Mammary epithelial cell (primary cell): ENCODE measurements at regions not wholly inside any gene's neighbourhood (a gene's known extent, or its start where the extent isn't known, plus 50 kb on each side); places are given as distances from the start of the nearest gene placed in this dataset.

ENCODE experiments used
- EZH2 ChIP-seq: IDR thresholded peaks from 2 replicates; pipeline ENCODE4 v1.6.1; 2012; ENCODE audit warnings: low read length, inconsistent platforms, borderline replicate concordance
- TF ChIP-seq, protein P1 (sequence below), 2 donors: IDR thresholded peaks in 1 of 2; conservative IDR thresholded peaks in 1 of 2; 2 replicates each; pipeline ENCODE4 v1.5.1; 2011 to 2012; ENCODE audit warnings: inconsistent platforms in 2 of 2, low read length in 2 of 2, mild to moderate bottlenecking in 2 of 2, control low read depth in 1 of 2, low read depth in 1 of 2; ENCODE audit not compliant: insufficient read depth in 1 of 2; ENCODE audit errors: extremely low read depth in 1 of 2

- TF ChIP-seq, protein P1, sequence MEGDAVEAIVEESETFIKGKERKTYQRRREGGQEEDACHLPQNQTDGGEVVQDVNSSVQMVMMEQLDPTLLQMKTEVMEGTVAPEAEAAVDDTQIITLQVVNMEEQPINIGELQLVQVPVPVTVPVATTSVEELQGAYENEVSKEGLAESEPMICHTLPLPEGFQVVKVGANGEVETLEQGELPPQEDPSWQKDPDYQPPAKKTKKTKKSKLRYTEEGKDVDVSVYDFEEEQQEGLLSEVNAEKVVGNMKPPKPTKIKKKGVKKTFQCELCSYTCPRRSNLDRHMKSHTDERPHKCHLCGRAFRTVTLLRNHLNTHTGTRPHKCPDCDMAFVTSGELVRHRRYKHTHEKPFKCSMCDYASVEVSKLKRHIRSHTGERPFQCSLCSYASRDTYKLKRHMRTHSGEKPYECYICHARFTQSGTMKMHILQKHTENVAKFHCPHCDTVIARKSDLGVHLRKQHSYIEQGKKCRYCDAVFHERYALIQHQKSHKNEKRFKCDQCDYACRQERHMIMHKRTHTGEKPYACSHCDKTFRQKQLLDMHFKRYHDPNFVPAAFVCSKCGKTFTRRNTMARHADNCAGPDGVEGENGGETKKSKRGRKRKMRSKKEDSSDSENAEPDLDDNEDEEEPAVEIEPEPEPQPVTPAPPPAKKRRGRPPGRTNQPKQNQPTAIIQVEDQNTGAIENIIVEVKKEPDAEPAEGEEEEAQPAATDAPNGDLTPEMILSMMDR (conservative IDR thresholded peaks at IDR 0.05 in 1 of 2, IDR thresholded peaks at IDR 0.05 in 1 of 2; ENCODE audit: extremely low read depth in 1 of 2, insufficient read depth in 1 of 2, low read depth in 1 of 2, low read length in 2 of 2), result no peak
- no peak for TF ChIP-seq EZH2
These were observed 762.1 kb upstream of the RBFOX1 start for GRCh38 chr16:6570530-6570929.
